GM12865 (cell line): ENCODE measurements at regions not wholly inside any gene's neighbourhood (a gene's known extent, or its start where the extent isn't known, plus 50 kb on each side); places are given as distances from the start of the nearest gene placed in this dataset.

Source experiments
- DNase-seq: peaks from one replicate; pipeline ENCODE4 v3.0.0; 2010; ENCODE audit warnings: low read depth
- H3K4me3 ChIP-seq: 2 replicates; pipeline ENCODE4 v1.5.1; 2011; ENCODE audit warnings: mild to moderate bottlenecking, low read depth, low read length, control low read depth
- CTCF ChIP-seq: IDR thresholded peaks from 2 replicates; pipeline ENCODE4 v1.5.1; 2011; ENCODE audit warnings: low read length, control low read depth, low read depth, inconsistent platforms; ENCODE audit not compliant: insufficient read depth; ENCODE audit errors: missing control alignments

GRCh38 chr4:179871726-179872125 lies 2371.5 kb upstream of the TENM3 start:
- DNase-seq = no peak
- TF ChIP-seq CTCF = no peak

GRCh38 chr4:179872755-179873154 lies 2370.4 kb upstream of the TENM3 start:
- DNase-seq = no peak
- no peak for TF ChIP-seq CTCF
- H3K4me3 ChIP-seq = no peak overlapping the region

More at GRCh38 chr4:179871726-179872125, 2371.5 kb upstream of the TENM3 start:
- no peak overlapping the region for H3K4me3 ChIP-seq

GRCh38 chr4:179880756-179881155 lies 2362.4 kb upstream of the TENM3 start:
- no peak overlapping the region for H3K4me3 ChIP-seq
- TF ChIP-seq CTCF = no peak
- DNase-seq = no peak

GRCh38 chr4:179894066-179894778 lies 2349.0 kb upstream of the TENM3 start:
- H3K4me3 ChIP-seq = no peak overlapping the region
- TF ChIP-seq CTCF = no peak
- DNase-seq = no peak

GRCh38 chr4:179919587-179919986 lies 2323.6 kb upstream of the TENM3 start:
- no peak for DNase-seq
- H3K4me3 ChIP-seq = no peak overlapping the region
- no peak for TF ChIP-seq CTCF

- DNase-seq = peak; percentile 27
- H3K4me3 ChIP-seq = no peak overlapping the region
- TF ChIP-seq CTCF = no peak
Observed at GRCh38 chr4:179927473-179927872, 2315.7 kb upstream of the TENM3 start.

GRCh38 chr4:179941911-179942310 lies 2301.3 kb upstream of the TENM3 start:
- H3K4me3 ChIP-seq = no peak overlapping the region
- no peak for DNase-seq
- no peak for TF ChIP-seq CTCF
